Thyroid gland (tissue), 4 donors: ENCODE measurements at regions not wholly inside any gene's neighbourhood (a gene's known extent, or its start where the extent isn't known, plus 50 kb on each side); places are given as distances from the start of the nearest gene placed in this dataset.

Source experiments
- POLR2A ChIP-seq, 2 donors: fragments of 450-650 bp; IDR thresholded peaks; one replicate each; pipeline ENCODE4 v1.6.1; 2017; ENCODE audit warnings: antibody characterized with exemption in 2 of 2, mild to moderate bottlenecking in 2 of 2, moderate library complexity in 1 of 2
- TF ChIP-seq, protein P1 (sequence below), 6 experiments: fragments of 200-600 bp in 3 of 6; fragments of 450-650 bp in 3 of 6; sonication (generic) in 3 of 6; IDR thresholded peaks; one replicate each; pipeline ENCODE4 v1.5.1; 2016 to 2019; ENCODE audit warnings: antibody characterized with exemption in 6 of 6, mild to moderate bottlenecking in 2 of 6, inconsistent platforms in 1 of 6, moderate library complexity in 1 of 6

DNA sequence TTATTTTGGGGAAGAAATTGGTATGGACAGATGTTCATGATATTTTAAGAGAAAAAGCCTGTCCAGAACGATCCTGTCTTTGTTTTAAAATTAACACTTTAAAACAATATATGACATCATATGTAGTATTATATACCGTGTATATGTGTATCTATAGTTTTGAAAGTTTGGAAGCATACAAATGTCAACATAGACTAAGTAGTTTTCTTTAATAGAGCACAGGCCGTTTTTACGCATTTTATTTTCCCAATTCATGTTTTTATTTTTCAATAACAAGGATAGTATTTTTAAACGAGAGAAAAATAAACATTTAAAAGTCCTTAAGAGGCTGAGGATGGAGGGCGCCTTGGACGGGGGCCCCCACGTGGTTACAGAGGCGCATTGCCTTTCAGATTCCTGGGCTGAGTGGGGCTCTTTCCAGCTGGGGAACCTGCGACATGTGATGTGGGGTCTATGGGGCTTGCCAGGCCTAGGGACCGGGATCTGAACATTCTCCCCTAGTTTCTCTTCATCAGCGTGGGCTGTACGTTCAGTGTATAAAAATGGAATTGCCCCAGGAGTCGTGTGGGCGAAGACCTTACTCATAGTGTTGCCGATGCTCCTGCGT lies 127.8 kb upstream of the ZNF746 start:
- no peak for TF ChIP-seq POLR2A (IDR thresholded peaks at IDR 0.05)
- TF ChIP-seq, protein P1, sequence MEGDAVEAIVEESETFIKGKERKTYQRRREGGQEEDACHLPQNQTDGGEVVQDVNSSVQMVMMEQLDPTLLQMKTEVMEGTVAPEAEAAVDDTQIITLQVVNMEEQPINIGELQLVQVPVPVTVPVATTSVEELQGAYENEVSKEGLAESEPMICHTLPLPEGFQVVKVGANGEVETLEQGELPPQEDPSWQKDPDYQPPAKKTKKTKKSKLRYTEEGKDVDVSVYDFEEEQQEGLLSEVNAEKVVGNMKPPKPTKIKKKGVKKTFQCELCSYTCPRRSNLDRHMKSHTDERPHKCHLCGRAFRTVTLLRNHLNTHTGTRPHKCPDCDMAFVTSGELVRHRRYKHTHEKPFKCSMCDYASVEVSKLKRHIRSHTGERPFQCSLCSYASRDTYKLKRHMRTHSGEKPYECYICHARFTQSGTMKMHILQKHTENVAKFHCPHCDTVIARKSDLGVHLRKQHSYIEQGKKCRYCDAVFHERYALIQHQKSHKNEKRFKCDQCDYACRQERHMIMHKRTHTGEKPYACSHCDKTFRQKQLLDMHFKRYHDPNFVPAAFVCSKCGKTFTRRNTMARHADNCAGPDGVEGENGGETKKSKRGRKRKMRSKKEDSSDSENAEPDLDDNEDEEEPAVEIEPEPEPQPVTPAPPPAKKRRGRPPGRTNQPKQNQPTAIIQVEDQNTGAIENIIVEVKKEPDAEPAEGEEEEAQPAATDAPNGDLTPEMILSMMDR (IDR thresholded peaks at IDR 0.05), result peak in 5 of 6 experiments; percentile 36 to 66 (median 42)
